Left kidney (tissue), 1 donor: ENCODE measurements at regions not wholly inside any gene's neighbourhood (a gene's known extent, or its start where the extent isn't known, plus 50 kb on each side); places are given as distances from the start of the nearest gene placed in this dataset.
A peak's percentile ranks its signal among the peaks of the same experiment; 100 is the strongest.
"Not testable (repeated sequence)": the region's sequence is repeated elsewhere in the genome, so short reads cannot be mapped to it uniquely, and the experiment has no call there.

Source experiments
- DNase-seq: peaks from one replicate; pipeline ENCODE4 v3.0.0-alpha.2; 2013

DNA sequence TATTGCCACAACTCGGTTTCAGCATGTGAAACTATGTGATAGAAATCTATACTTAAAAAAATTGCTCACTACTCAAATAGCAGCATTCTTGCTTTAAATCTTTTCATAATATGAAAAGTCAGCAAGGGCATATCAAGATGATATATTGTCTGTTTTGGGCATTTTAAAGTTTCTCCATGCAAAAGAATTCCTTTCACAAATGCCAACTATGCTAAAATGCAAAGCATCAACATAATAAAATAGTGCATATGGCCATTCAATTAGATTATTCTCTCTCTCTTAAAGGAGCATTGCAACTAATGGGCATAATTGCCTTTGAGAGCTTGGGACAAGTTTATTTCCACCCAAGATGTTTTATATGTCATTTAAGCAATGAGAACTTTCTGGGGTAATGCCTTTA lies 475.1 kb downstream of the ZPLD1 start:
- no peak for DNase-seq

DNA sequence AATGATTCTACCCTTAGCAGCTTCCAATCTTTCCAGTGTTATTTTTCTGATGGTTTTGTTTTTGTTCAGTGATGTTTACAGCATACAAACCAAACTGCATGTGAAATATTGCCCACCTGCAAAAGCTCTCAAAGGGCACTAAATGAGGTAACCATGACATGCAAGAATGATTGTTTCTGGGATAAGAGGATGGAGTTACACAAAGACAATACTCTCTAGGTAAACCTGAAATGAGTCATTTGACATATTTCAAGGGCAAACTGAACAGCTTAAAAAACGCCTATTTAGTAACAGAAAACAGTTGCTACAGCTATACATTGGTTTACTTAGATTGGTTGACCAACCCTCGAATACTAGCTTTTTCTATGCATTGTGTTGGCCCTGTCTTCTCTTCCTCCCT lies 481.7 kb downstream of the ZPLD1 start:
- no peak for DNase-seq

DNA sequence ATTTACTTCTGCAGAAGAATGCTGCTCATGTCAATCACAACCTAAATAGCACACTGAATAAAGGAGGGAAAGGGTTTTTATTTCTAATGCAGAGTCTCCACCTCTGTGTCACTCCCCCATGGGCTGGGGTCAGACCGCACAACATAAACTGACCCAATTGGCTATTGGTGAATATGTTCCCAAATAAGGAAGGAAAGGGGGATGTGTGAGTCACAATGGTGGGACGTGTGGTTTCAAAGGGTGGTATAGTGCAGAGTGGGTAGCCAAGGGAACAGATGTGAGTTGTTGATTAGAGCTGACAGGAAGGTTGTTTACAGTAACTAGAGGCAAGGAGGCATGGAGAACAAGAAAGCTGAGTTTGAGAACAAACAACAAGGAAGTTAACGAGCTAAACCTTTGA lies 491.8 kb downstream of the ZPLD1 start:
- DNase-seq: no peak

DNA sequence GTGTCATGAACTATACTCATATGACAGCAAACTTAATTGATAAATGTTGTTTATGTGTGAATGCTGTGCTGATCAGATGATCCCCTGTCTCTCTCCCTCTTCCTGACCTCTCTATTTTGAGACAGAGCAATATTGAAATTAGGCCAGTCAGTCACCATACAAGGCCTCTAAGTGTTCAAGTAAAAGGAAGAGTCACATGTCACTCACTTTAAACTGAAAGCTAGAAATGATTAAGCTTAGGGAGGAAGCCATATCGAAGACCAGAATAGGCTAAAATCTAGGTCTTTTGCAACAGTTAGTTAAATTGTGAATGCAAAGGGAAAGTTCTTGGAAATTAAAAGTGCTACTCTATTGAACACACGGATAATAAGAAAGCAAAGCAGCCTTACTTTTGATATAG lies 498.6 kb downstream of the ZPLD1 start:
- no peak for DNase-seq

DNA sequence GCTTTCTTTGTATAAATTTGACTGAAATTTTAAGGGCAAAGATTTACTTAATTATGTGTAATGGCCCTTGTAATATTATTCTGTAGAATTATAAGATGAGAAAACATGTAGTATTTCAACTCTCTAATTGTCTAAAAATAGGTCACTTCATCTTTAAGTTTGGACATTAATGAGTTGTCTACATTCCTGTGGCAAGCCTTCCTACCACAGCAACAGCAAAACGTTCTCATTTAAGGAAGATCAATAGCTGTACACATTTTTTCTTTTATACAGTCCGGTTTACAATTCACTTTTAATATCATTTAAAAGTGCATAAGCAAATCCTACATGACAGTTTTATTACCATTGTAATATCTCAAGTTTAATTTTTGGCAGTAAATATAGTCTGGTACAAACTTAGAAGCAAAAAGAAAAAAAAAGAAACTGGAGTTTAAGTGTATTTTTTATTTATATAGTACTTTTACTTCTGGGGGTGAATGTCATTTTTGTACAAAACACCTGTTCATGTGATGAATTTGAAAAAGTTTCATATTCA lies 501.8 kb downstream of the ZPLD1 start:
- peak; percentile 38 for DNase-seq

DNA sequence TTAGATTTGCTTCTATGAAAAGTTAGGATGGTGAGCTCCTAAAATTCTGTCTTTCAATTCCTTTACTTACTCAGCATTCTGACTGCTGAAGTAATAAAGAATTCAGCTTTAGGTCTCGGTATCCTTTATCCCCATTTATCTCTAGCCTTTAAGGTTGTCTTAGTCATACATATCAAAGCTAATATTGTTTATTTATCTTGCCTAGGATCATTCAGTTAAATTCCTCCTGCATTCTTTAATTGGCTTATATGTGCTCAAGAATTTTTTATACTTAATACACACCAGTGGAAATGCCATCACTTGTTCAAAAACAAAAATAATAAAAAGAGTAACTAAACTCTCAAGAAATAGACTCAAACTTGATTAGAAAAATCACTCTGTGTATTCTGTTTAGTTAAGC lies 507.0 kb downstream of the ZPLD1 start:
- no peak for DNase-seq

DNA sequence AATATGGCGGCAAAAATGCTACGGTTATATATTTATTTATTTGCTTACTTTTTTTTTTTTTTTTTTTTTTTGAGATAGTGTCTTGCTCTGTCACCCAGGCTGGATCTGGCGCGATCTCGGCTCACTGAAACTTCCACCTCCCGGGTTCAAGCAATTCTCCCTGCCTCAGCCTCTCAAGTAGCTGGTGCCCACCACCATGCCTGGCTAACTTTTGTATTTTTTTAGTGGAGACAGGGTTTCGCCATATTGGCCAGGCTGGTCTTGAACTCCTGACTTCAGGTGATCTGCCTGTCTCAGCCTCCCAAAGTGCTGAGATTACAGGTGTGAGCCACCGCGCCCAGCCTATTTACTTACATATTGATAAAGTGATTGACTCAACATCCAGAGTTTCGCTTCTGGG lies 511.6 kb downstream of the ZPLD1 start:
- not testable (repeated sequence) for DNase-seq

DNA sequence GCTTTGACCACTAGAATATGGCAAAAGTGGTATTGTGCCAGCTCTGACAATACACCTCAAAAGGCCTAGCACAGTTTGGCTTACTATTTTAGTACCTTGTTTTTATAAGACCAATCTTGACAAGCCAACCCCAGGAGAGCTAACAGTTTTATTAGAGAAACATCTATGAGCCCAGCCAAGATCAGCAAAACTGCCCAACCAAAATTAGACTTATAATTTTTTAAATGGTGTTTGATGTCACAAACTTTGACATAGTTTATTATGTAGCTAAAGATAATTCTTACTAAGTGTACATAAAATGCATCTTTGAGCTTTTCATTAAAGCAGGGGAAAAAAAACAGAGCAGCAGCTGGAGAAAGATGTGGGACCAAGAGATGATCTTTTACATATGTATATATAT lies 537.5 kb downstream of the ZPLD1 start:
- DNase-seq: no peak

DNA sequence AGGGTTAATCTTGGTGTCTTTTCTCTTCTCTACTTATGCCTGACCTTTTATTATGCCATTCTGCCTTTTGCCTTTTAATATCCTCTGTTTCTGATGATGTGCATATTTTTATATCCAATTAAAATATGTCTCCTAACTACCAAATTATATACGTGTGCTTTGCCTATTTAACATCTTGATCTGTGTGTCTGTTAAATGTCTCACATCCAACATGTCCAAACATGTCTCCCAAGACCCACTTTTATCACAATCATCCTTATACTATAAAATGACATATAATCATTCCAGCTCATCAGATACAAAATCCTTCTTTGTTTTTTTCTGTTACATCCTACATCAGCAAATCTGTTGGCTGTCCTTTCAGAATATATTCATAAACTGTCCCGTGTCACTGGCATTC lies 539.5 kb downstream of the ZPLD1 start:
- no peak for DNase-seq

DNA sequence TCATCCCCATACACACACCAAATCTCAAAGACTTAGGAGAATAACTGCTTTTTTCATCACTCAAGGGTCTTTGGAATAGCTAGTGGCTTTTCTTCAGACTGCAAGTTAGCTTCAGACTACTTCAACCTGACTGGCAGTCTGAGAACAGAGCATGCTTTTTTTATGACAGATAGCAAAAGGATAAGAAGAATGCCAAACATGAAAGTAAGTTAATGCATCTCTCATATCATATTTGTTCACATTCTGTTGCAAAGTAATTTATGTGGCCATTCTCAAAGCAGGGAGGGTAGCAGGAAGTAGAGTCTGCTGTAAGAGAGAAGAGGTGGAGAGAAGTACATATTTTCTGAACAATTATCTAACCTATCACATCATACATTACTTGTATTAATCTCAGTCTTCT lies 544.4 kb downstream of the ZPLD1 start:
- no peak for DNase-seq

DNA sequence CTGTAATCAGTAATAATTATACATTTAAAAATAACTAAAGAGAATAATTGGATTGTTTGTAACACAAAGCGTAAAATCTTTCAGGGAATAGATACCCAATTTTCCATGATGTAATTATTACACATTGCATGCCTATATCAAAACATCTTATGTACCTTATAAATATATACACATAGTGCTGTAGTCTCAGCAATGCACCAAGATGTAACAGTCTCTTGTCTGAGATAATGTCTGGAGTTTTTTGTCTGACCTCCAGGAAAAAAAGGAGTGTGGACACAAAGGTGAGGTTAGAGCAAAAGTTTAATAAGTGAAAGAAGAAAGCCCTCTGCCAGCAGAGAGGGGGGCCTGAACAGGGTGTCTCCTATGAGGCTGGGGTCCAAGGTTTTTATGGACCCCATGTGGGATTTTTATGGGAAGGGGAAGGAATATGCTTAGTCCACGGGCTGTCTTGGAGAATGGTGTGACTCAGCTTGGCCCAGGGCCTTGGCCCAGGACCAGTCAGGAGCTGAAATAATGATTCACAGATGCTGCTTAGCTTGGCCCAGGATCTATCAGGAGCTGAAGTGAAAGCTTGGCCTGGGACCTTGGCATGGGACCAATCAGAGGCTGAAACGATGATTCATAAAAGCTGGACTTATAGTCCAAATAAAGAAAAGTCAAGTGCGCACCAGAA lies 545.0 kb downstream of the ZPLD1 start:
- peak; percentile 58 for DNase-seq

DNA sequence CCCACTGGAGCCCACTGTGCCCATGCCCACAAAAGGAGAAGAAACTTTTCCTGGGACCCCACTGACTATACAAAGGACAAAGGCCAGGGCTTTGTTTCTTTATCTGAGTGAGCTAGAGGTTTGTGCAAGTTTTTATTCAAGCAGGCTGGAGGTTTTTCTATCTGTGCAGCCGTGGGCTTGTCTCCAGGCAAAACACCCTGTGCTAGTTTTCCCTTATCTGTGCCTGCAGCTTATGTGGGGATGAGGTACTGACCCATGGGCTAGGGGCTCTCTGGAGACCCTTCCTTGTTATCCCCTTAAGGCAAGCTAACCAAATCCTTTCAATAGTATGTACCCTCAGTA lies 545.5 kb downstream of the ZPLD1 start:
- no peak for DNase-seq

DNA sequence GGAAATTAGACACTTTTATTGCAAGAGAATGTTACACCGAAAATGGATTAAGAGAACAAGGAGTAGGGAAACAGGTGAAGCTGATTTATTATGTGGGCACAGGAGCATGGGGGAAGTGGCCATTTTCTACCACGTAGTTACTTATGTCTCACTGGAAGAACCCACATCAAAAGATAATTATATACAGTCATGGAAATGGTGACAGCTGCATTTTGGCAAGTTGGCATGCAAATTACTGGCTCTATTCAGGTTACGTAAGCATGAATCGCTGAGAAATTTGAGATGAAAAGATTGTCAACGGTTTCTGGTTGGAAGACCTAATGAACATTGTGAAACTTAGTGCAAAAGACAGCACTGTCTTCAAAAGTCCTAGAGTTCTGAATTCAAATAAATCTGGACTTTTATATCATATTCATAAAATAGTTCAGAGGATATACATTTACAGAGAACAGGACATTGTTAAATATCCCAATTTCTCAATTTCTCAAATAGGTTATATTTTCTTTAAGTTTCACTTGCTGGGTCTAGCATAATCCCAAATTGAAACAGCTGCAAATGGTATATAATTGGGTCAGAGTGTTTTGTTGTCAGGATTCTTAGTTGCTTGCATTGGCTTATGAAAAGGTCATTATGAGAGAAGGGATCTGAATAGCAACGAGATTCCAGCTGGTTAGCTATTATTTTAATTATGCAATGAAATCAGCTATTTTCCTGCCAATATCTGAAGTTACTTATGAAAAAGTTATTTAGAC lies 567.8 kb downstream of the ZPLD1 start:
- no peak for DNase-seq

DNA sequence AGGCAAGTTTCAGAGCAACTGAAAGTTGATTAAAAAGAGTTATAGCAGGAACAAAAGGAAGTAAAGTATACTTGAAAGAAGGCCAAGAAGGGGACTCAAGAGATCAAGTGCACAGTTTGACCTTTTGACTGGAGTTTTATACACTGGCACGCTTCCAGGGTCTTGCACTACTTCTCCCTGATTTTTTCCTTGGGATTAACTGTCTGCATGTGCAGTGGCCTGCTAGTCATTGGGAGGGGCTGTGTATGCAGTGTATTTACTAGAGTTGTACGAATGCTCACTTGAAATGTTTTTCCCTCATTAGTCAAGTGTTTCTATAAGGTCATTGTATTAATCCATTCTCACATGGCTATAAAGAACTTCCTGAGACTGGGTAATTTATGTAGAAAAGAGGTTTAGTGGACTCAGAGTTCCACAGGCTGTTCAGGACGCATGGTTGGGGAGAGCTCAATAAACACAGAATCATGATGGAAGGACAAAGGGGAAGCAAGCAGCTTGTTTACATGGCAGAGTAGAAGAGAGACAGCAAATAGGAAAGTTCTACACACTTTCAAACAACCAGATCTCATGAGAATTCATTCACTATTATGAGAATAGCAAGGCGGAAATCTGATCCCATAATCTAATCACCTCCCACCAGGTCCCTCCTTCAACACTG lies 571.8 kb downstream of the ZPLD1 start:
- DNase-seq: peak; percentile 29

DNA sequence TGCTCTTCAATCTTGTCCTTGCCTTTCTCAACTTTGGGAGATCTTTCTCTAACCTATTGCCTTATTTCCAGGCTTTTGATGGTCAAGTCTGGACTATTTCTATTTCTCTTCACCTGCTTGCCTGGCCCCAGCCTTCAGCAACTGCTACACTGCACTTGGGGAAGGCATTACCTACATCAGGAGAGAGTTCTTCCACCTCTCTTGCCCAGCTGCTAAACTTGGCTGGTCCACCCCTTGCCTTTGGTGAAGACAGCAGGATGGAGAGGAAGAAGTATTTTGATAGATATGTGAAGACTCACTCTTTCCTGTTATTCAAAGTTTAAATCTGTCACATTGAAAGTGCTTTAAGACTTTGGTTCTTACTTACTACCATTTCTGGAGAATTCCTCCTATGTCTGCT lies 574.8 kb downstream of the ZPLD1 start:
- DNase-seq: no peak

DNA sequence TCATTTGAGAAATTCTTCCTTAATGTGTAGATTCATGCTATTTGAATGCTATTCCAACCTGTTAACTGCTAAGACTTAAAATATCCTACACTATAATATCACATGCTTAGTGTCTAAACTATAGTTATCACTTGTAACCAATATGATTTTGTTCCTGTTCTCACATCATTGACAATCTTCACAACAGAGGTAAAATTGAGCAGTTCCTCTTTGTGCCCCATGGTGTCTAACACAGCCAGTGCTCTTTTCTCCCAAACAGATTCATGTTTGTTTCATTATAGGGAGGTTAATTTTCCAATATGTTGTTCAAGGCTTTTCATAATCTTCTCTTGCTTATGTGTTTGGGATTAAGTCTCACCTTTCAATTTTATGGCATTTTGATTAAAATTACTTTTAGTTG lies 591.1 kb downstream of the ZPLD1 start:
- DNase-seq: no peak

DNA sequence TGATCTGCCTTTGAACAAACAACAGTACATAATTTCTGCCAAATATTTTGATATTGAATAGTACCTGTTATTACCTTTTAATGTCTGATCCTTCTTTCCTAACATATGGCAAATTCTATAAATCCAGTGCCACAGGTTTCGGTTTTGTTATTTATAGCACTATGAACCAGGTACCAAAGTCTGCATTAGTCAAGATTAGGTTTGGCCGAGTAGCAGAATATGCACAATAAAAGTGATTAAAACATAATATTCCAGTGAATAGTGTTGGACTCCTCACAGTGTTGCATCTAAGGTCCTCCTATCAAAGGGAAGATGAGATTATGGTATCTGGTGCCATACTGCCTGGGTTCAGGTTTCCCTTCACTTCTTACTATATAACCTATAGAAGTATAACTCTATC lies 599.0 kb downstream of the ZPLD1 start:
- no peak for DNase-seq

DNA sequence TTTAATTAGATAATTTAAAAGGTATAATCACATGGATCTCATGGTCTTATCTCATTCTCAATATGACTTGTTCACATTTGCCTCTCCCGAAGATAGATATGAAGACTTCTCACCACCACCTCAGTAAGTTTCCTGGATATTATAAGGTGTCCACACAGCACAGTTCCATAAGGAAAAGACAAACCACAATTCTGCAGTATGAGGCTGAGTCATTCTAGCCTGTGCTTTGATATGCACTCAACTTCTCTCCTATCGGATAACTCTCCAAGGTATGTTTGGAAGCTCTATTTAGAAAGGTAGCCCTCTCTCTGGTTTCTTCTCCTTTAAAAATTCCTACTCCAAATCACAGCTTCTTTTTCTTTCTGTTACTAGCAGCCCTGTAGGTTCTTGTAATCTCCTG lies 612.8 kb downstream of the ZPLD1 start:
- no peak for DNase-seq

DNA sequence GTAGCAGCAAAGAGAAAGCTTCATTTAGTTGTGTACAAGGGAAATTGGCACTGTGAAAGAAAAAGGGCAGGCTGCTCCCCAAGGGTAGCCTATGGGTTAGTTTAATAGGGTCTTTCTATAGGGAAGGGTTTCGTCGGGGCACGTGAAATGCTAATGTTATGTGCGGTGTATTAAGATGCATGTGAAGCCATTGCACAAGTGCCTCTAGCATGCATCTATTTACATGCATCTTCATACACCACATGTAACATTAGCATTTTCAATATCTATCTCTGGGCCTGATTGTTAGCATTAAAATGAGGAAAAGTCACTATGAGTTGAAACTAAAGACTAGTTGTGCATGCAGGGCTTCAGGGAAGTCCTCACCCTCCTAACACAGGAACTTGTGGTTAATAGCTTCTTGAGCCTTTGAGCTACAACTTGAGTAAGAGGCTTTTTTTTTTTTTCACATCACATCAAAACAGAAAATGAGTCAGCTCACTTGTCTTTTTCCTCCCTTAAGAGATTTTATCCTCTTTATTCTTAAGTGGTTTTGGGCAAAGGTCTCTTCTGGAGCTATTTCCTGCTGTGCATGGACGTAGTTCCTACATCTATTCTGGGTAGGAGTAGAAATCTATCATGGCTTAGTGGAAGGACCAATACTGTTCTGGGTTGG lies 613.4 kb downstream of the ZPLD1 start:
- no peak for DNase-seq

DNA sequence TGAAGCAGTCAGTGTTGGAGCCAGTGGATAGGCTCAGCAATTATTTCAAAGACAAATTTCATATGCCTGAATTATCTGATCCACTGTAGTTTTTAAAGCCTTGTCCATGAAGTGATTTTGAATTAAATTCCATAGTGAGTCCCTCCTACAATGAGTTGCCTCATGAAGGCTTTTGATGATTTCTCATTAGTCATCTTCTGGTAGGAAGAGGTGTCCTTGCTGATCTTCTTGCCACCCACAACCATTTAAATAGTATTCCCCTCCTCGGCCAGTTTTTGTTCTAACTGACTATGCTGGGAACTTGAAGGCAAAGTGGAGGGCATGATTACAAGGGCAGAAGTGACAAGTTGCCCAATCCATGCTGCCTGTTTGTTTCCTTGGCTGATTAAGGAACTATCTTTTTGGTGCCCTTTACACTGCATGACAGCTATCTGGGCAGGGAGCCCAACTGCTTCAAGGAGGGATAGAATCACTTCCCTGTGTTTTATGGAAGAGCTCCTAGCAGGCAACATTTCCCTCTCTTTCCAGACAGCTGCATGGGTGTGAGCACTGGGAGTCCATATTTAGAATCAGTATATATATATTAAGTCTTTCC lies 617.5 kb downstream of the ZPLD1 start:
- DNase-seq: no peak

DNA sequence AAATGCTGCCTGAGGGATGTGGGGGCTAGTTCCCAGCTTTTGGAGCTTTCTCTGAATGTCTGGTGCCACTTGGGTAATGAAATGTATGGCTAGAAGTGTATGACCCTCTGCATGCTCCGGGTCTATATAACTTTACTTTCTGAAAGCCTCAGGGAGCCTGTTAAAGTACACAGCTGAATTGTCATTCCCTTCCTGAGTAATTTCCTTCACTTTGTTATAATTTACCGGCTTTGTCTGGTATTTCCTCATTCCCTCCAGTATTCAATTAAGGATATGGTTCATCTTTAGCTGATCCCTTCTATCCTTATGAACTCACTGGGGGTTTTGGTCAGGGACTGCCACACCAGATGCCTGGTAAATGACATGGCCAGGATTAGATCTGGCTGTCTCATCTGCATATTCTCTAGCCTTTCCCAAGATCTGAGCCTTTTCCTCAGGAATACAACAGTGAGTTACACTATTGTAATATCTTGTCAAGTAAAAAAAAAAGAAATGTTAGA lies 620.3 kb downstream of the ZPLD1 start:
- DNase-seq: no peak

DNA sequence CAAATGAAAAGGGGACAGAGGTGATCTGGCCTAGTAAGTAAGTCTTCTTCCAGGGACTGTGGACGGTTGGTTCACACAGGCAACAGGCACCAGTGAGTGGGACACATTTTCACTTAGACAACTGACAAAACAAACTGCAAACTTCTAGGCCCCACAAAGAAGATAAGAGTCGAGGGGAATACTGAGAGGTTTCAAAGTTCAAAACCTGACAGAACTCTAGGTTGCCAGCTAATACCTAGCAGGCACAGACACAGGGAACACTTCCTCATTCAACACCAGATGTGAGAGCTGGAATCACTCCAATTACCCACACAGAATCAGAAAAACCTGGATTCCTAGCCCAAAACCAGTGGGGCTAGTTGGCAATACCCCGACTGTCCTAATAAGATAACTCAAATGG lies 621.7 kb downstream of the ZPLD1 start:
- DNase-seq: no peak
